Endothelial cell of umbilical vein (primary cell): ENCODE measurements at regions not wholly inside any gene's neighbourhood (a gene's known extent, or its start where the extent isn't known, plus 50 kb on each side); places are given as distances from the start of the nearest gene placed in this dataset.

Experiments
- BruUV-seq: library from RNA; stranded (reverse); fragments of 400-500 nt; replicated peaks from 2 replicates; lab custom pipeline; 2021; lab: Mats Ljungman, UMichigan
- CTCF ChIA-PET: fragments of 300-600, 350-600 bp; sonication (Branson Sonifier 250); formaldehyde crosslinking; loops from one replicate; lab custom pipeline; 2021; ENCODE audit warnings: antibody characterized with exemption, inconsistent platforms; lab: Charles Lee
- POLR2A ChIA-PET: fragments of 300-600, 350-600 bp; sonication (Branson Sonifier 250); formaldehyde crosslinking; loops from one replicate; lab custom pipeline; 2021; ENCODE audit warnings: antibody characterized with exemption, inconsistent platforms; lab: Charles Lee
- DNase-seq: peaks from one replicate; pipeline ENCODE4 v3.0.0-alpha.2; 2011; ENCODE audit warnings: low read depth, low spot score
- FAIRE-seq: peaks from 2 replicates; lab custom pipeline; 2011; peaks lifted over from hg19 to GRCh38; lab: Jason Lieb, UNC
- H2AFZ ChIP-seq: 2 replicates; pipeline ENCODE4 v1.6.0; 2012; ENCODE audit warnings: low read depth, low read length, control low read depth, inconsistent platforms
- H3K27ac ChIP-seq: 2 replicates; pipeline ENCODE4 v1.5.1; 2011; ENCODE audit warnings: low read depth, mild to moderate bottlenecking, control low read depth, low read length, moderate library complexity; ENCODE audit not compliant: insufficient read depth
- H3K27me3 ChIP-seq, 2 experiments: 2 replicates each; pipeline versions ENCODE4 v1.6.0 to v1.6.1; 2011; ENCODE audit warnings: low read length in 2 of 2, mixed read lengths in 1 of 2; ENCODE audit not compliant: control insufficient read depth in 2 of 2, insufficient read depth in 2 of 2
- H3K36me3 ChIP-seq, 2 experiments: 2 replicates in 1 of 2; 3 replicates in 1 of 2; pipeline ENCODE4 v1.5.1; 2011; ENCODE audit warnings: low read length in 2 of 2, mild to moderate bottlenecking in 1 of 2, moderate library complexity in 1 of 2; ENCODE audit not compliant: control insufficient read depth in 2 of 2, insufficient read depth in 2 of 2; ENCODE audit errors: extremely low read depth in 1 of 2
- H3K4me1 ChIP-seq: 3 replicates; pipeline ENCODE4 v1.5.1; 2011; ENCODE audit warnings: mild to moderate bottlenecking, low read length; ENCODE audit not compliant: control insufficient read depth, insufficient read depth; ENCODE audit errors: extremely low read depth
- H3K4me2 ChIP-seq: 2 replicates; pipeline ENCODE4 v1.6.1; 2011; ENCODE audit warnings: low read length, control low read depth, mixed read lengths; ENCODE audit not compliant: insufficient read depth
- H3K4me3 ChIP-seq, 3 experiments: fragments of 200-600 bp in 1 of 3; sonication (generic), shearing (Covaris generic) in 1 of 3; replicated peaks in 1 of 3; 2 replicates each; pipeline ENCODE4 v1.5.1; 2011 to 2016; ENCODE audit warnings: control low read depth in 3 of 3, low read length in 3 of 3, mild to moderate bottlenecking in 2 of 3, inconsistent platforms in 1 of 3, low read depth in 1 of 3, moderate library complexity in 1 of 3; ENCODE audit not compliant: insufficient read depth in 1 of 3
- H3K79me2 ChIP-seq: 2 replicates; pipeline ENCODE4 v1.6.0; 2012; ENCODE audit warnings: low read length, inconsistent platforms; ENCODE audit not compliant: control insufficient read depth, insufficient read depth
- H3K9ac ChIP-seq: replicated peaks from 2 replicates; pipeline ENCODE3; 2011; ENCODE audit warnings: low read length, control low read depth; ENCODE audit not compliant: insufficient read depth; ENCODE audit errors: extremely low read depth
- H3K9me1 ChIP-seq: replicated peaks from 3 replicates; pipeline ENCODE4 v1.6.0; 2011; ENCODE audit warnings: mild to moderate bottlenecking, low read length; ENCODE audit not compliant: control insufficient read depth, insufficient read depth; ENCODE audit errors: extremely low read depth
- H3K9me3 ChIP-seq: replicated peaks from 2 replicates; pipeline ENCODE4 v1.5.1; 2012; ENCODE audit warnings: low read length, inconsistent platforms; ENCODE audit not compliant: control insufficient read depth, insufficient read depth
- H4K20me1 ChIP-seq: replicated peaks from 2 replicates; pipeline ENCODE3; 2011; ENCODE audit warnings: mild to moderate bottlenecking, low read length; ENCODE audit not compliant: control insufficient read depth, insufficient read depth; ENCODE audit errors: extremely low read depth
- CTCF ChIP-seq, 2 donors: IDR thresholded peaks; 1 replicate in 1 of 2; 2 replicates in 1 of 2; pipeline ENCODE4 v1.5.1; 2011; ENCODE audit warnings: low read length in 2 of 2, mild to moderate bottlenecking in 2 of 2, moderate library complexity in 2 of 2, control low read depth in 1 of 2, inconsistent platforms in 1 of 2, low read depth in 1 of 2; ENCODE audit not compliant: insufficient read depth in 1 of 2; ENCODE audit errors: extremely low read depth in 1 of 2
- EZH2 ChIP-seq: IDR thresholded peaks from 2 replicates; pipeline ENCODE4 v1.6.1; 2012; ENCODE audit warnings: borderline replicate concordance, low read depth, mild to moderate bottlenecking, moderate library complexity, low read length, inconsistent platforms; ENCODE audit not compliant: severe bottlenecking
- FOS ChIP-seq: IDR thresholded peaks from 2 replicates; pipeline ENCODE4 v1.6.1; 2011; ENCODE audit warnings: mild to moderate bottlenecking, low read length, moderate library complexity, borderline replicate concordance; ENCODE audit not compliant: insufficient read depth
- GATA2 ChIP-seq: IDR thresholded peaks from 2 replicates; pipeline ENCODE4 v1.7.0; 2011; ENCODE audit warnings: low read depth, mild to moderate bottlenecking, moderate library complexity, mixed read lengths, low read length; ENCODE audit not compliant: insufficient read length, insufficient read depth
- JUN ChIP-seq: IDR thresholded peaks from 2 replicates; pipeline ENCODE4 v1.6.1; 2011; ENCODE audit warnings: borderline replicate concordance, low read depth; ENCODE audit not compliant: insufficient read length, insufficient read depth
- MAX ChIP-seq: IDR thresholded peaks from 2 replicates; pipeline ENCODE4 v1.6.1; 2011; ENCODE audit not compliant: insufficient read depth, insufficient read length
- MYC ChIP-seq: IDR thresholded peaks from one replicate; pipeline ENCODE4 v1.6.1; 2011; ENCODE audit warnings: mild to moderate bottlenecking, low read depth, low read length
- POLR2A ChIP-seq: IDR thresholded peaks from 2 replicates; pipeline ENCODE4 v1.6.1; 2012; ENCODE audit warnings: low read depth, mild to moderate bottlenecking, control low read depth, low read length
- POLR2AphosphoS5 ChIP-seq: IDR thresholded peaks from 2 replicates; pipeline ENCODE4 v1.6.1; 2012; ENCODE audit warnings: low read depth, mild to moderate bottlenecking, control low read depth, low read length, moderate library complexity; ENCODE audit not compliant: insufficient read depth
- dilution Hi-C: fragments of 300-500 bp; cut with MboI; formaldehyde crosslinking; loops from one replicate; pipeline ENCODE4 v1.15.0; 2019; ENCODE audit warnings: low sequenced_read_pairs; ENCODE audit not compliant: extremely low pct_ligation_motif_present
- intact Hi-C: fragments of 100-400 bp; cut with micrococcal nuclease; formaldehyde crosslinking; loops from one replicate; pipeline ENCODE4 v1.10.0; 2022

GRCh38 chr2:220833446-220833845, 738.7 kb downstream of the EPHA4 start:
- Histone ChIP-seq H3K4me2 (no peak overlapping the region), H3K9me3 (no peaks in the 10 kb centered on the region), H3K9me1 (no peaks in the 10 kb centered on the region), H3K27me3 (no peaks in the 10 kb centered on the region), H3K27ac (no peak overlapping the region), H2AFZ (no peak overlapping the region), H3K79me2 (no peaks in the 10 kb centered on the region), H3K4me3 (no peak overlapping the region), H3K4me1 (no peaks in the 10 kb centered on the region), H3K9ac (no peak overlapping the region), H4K20me1 (no peaks in the 10 kb centered on the region), H3K36me3 (no peaks in the 10 kb centered on the region)
- ChIA-PET POLR2A (no interaction called here), CTCF (no interaction called here)
- DNase-seq (no peak), FAIRE-seq (no peak)
- BruUV-seq, result no TSS peak
- no peak for TF ChIP-seq FOS
- no peak for TF ChIP-seq CTCF (IDR thresholded peaks at IDR 0.05; ENCODE audit: extremely low read depth in 1 of 2, insufficient read depth in 1 of 2, low read depth in 1 of 2, low read length in 2 of 2)
- no peak for TF ChIP-seq EZH2
- TF ChIP-seq MYC, result no peak
- no peak for TF ChIP-seq POLR2A
- TF ChIP-seq MAX, result no peak
- no peak for TF ChIP-seq GATA2
- no peak for TF ChIP-seq JUN
- TF ChIP-seq POLR2AphosphoS5, result no peak
- intact Hi-C loops, result no loop called here
- dilution Hi-C loops, result no loop called here
